Muscle layer of duodenum (tissue), 2 donors: ENCODE measurements at regions not wholly inside any gene's neighbourhood (a gene's known extent, or its start where the extent isn't known, plus 50 kb on each side); places are given as distances from the start of the nearest gene placed in this dataset.
A peak's percentile ranks its signal among the peaks of the same experiment; 100 is the strongest.

ENCODE experiments used
- H3K27ac ChIP-seq: one replicate; pipeline ENCODE4 v1.7.0; 2013; ENCODE audit warnings: mild to moderate bottlenecking, low read length
- H3K27me3 ChIP-seq: one replicate; pipeline ENCODE4 v1.7.0; 2013; ENCODE audit warnings: low read depth, mild to moderate bottlenecking, control low read depth, low read length
- H3K36me3 ChIP-seq, 2 donors: one replicate each; pipeline ENCODE4 v1.7.0; 2013; ENCODE audit warnings: low read length in 2 of 2, control low read depth in 1 of 2, mild to moderate bottlenecking in 1 of 2; ENCODE audit not compliant: insufficient read depth in 2 of 2, control insufficient read depth in 1 of 2
- H3K4me1 ChIP-seq, 2 donors: one replicate each; pipeline ENCODE4 v1.7.0; 2013; ENCODE audit warnings: low read length in 2 of 2, mild to moderate bottlenecking in 2 of 2, control low read depth in 1 of 2, moderate library complexity in 1 of 2; ENCODE audit not compliant: insufficient read depth in 2 of 2, control insufficient read depth in 1 of 2
- H3K4me3 ChIP-seq, 2 donors: one replicate each; pipeline ENCODE4 v1.7.0; 2013; ENCODE audit warnings: low read length in 2 of 2, low read depth in 1 of 2, mild to moderate bottlenecking in 1 of 2
- H3K9me3 ChIP-seq, 2 donors: one replicate each; pipeline ENCODE4 v1.7.0; 2013; ENCODE audit warnings: low read length in 2 of 2, control low read depth in 1 of 2, mild to moderate bottlenecking in 1 of 2; ENCODE audit not compliant: control insufficient read depth in 1 of 2
- donor health status: healthy.

- Histone ChIP-seq H3K27ac (no peak overlapping the region), H3K36me3 (no peaks in the 10 kb centered on the region), H3K4me3 (no peak overlapping the region), H3K4me1 (no peaks in the 10 kb centered on the region), H3K9me3 (peaks cover 0 to 9% of the 10 kb centered on the region in 2 donors), H3K27me3 (no peaks in the 10 kb centered on the region)
Observed at GRCh38 chr6:147922799-147923198, 414.3 kb downstream of the SAMD5 start.

GRCh38 chr6:147924598-147924997 lies 416.1 kb downstream of the SAMD5 start:
- H3K27ac ChIP-seq: no peak overlapping the region
- no peak overlapping the region for H3K4me3 ChIP-seq
- no peaks in the 10 kb centered on the region for H3K27me3 ChIP-seq
- H3K36me3 ChIP-seq: no peaks in the 10 kb centered on the region
- no peaks in the 10 kb centered on the region for H3K4me1 ChIP-seq
- H3K9me3 ChIP-seq: peaks cover 0 to 9% of the 10 kb centered on the region in 2 donors

GRCh38 chr6:147925826-147926225 lies 416.8 kb upstream of the SASH1 start:
- H3K36me3 ChIP-seq: no peaks in the 10 kb centered on the region
- peaks cover 0 to 9% of the 10 kb centered on the region in 2 donors for H3K9me3 ChIP-seq
- peak overlapping the region in 1 of 2 donors; percentile 17 for H3K4me3 ChIP-seq
- H3K27ac ChIP-seq: no peak overlapping the region
- H3K4me1 ChIP-seq: no peaks in the 10 kb centered on the region
- H3K27me3 ChIP-seq: no peaks in the 10 kb centered on the region

GRCh38 chr6:147930745-147931144 lies 411.9 kb upstream of the SASH1 start:
- Histone ChIP-seq H3K4me1 (no peaks in the 10 kb centered on the region), H3K4me3 (no peak overlapping the region), H3K27me3 (no peaks in the 10 kb centered on the region), H3K9me3 (peaks cover 0 to 4% of the 10 kb centered on the region in 2 donors), H3K36me3 (no peaks in the 10 kb centered on the region), H3K27ac (no peak overlapping the region)

GRCh38 chr6:147933224-147933623 lies 409.4 kb upstream of the SASH1 start:
- Histone ChIP-seq H3K4me3 (no peak overlapping the region), H3K9me3 (no peaks in the 10 kb centered on the region), H3K27me3 (no peaks in the 10 kb centered on the region), H3K4me1 (no peaks in the 10 kb centered on the region), H3K36me3 (no peaks in the 10 kb centered on the region), H3K27ac (no peak overlapping the region)

- H3K36me3 ChIP-seq: no peaks in the 10 kb centered on the region
- H3K4me1 ChIP-seq: no peaks in the 10 kb centered on the region
- H3K9me3 ChIP-seq: no peaks in the 10 kb centered on the region
- H3K27me3 ChIP-seq: no peaks in the 10 kb centered on the region
- H3K27ac ChIP-seq: no peak overlapping the region
- no peak overlapping the region for H3K4me3 ChIP-seq
Observed at GRCh38 chr6:147935656-147936055, 407.0 kb upstream of the SASH1 start.

- Histone ChIP-seq H3K4me1 (no peaks in the 10 kb centered on the region), H3K9me3 (no peaks in the 10 kb centered on the region), H3K27ac (no peak overlapping the region), H3K4me3 (no peak overlapping the region), H3K27me3 (no peaks in the 10 kb centered on the region), H3K36me3 (no peaks in the 10 kb centered on the region)
Observed at GRCh38 chr6:147936703-147937470, 405.8 kb upstream of the SASH1 start.

GRCh38 chr6:147941143-147941542 lies 401.5 kb upstream of the SASH1 start:
- Histone ChIP-seq H3K36me3 (no peaks in the 10 kb centered on the region), H3K27me3 (no peaks in the 10 kb centered on the region), H3K9me3 (no peaks in the 10 kb centered on the region), H3K4me3 (no peak overlapping the region), H3K27ac (no peak overlapping the region), H3K4me1 (no peaks in the 10 kb centered on the region)

- no peak overlapping the region for H3K27ac ChIP-seq
- H3K27me3 ChIP-seq: no peaks in the 10 kb centered on the region
- no peak overlapping the region for H3K4me3 ChIP-seq
- H3K4me1 ChIP-seq: no peaks in the 10 kb centered on the region
- H3K36me3 ChIP-seq: no peaks in the 10 kb centered on the region
- no peaks in the 10 kb centered on the region for H3K9me3 ChIP-seq
Observed at GRCh38 chr6:147942363-147942762, 400.3 kb upstream of the SASH1 start.

- no peaks in the 10 kb centered on the region for H3K36me3 ChIP-seq
- H3K27me3 ChIP-seq: no peaks in the 10 kb centered on the region
- H3K4me1 ChIP-seq: no peaks in the 10 kb centered on the region
- no peak overlapping the region for H3K4me3 ChIP-seq
- H3K27ac ChIP-seq: no peak overlapping the region
- no peaks in the 10 kb centered on the region for H3K9me3 ChIP-seq
Observed at GRCh38 chr6:147944122-147944521, 398.5 kb upstream of the SASH1 start.

- no peaks in the 10 kb centered on the region for H3K27me3 ChIP-seq
- H3K4me3 ChIP-seq: no peak overlapping the region
- peaks cover 0 to 7% of the 10 kb centered on the region in 2 donors for H3K4me1 ChIP-seq
- H3K27ac ChIP-seq: no peak overlapping the region
- no peaks in the 10 kb centered on the region for H3K36me3 ChIP-seq
- H3K9me3 ChIP-seq: no peaks in the 10 kb centered on the region
Observed at GRCh38 chr6:147947521-147947920, 395.1 kb upstream of the SASH1 start.
